GM12878 (cell line): ENCODE measurements at regions not wholly inside any gene's neighbourhood (a gene's known extent, or its start where the extent isn't known, plus 50 kb on each side); places are given as distances from the start of the nearest gene placed in this dataset.

Source experiments
- ATAC-seq: fragments of 200-7000 bp; cut with Tn5 transposase; 3 replicates; pipeline ENCODE4 v1.9.1; 2020; ENCODE audit warnings: mild to moderate bottlenecking, moderate library complexity
- BruUV-seq: library from RNA; stranded (reverse); fragments of 400-500 nt; replicated peaks from 2 replicates; lab custom pipeline; 2021; lab: Mats Ljungman, UMichigan
- CTCF ChIA-PET: fragments of 300-600 bp; sonication (Branson Sonifier 250); formaldehyde crosslinking; extraction: SDS; loops from one replicate; lab custom pipeline; 2021; ENCODE audit warnings: inconsistent platforms; lab: Yijun Ruan, JAX
- POLR2A ChIA-PET: fragments of 350-600 bp; formaldehyde crosslinking; extraction: SDS; loops from one replicate; lab custom pipeline; 2021; ENCODE audit warnings: inconsistent platforms; lab: Charles Lee
- RAD21 ChIA-PET: fragments of 300-600 bp; sonication (Branson Sonifier 250); formaldehyde crosslinking; loops from one replicate; lab custom pipeline; 2023; ENCODE audit warnings: antibody characterized with exemption; ENCODE audit not compliant: unreplicated experiment; lab: Charles Lee
- SMC1A ChIA-PET: fragments of 300-600 bp; sonication (Branson Sonifier 250); formaldehyde crosslinking; loops from one replicate; lab custom pipeline; 2023; ENCODE audit not compliant: unreplicated experiment, uncharacterized antibody; lab: Charles Lee
- DNase-seq: peaks from one replicate; pipeline ENCODE4 v3.0.0-alpha.2; 2011; ENCODE audit warnings: low read depth, low spot score
- FAIRE-seq: peaks from 3 replicates; lab custom pipeline; 2011; peaks lifted over from hg19 to GRCh38; lab: Jason Lieb, UNC
- H2AFZ ChIP-seq: 2 replicates; pipeline ENCODE4 v1.6.0; 2011; ENCODE audit warnings: low read depth, low read length, control low read depth; ENCODE audit not compliant: control insufficient read depth
- H3K27ac ChIP-seq: 2 replicates; pipeline ENCODE4 v1.5.1; 2011; ENCODE audit warnings: control low read depth; ENCODE audit not compliant: control insufficient read depth, insufficient read depth
- H3K27me3 ChIP-seq, 2 experiments: replicated peaks in 1 of 2; 2 replicates each; pipeline versions ENCODE4 v1.6.0 to v1.6.1; 2011; ENCODE audit warnings: low read length in 1 of 2; ENCODE audit not compliant: control insufficient read depth in 2 of 2, insufficient read depth in 2 of 2
- H3K36me3 ChIP-seq, 2 experiments: 2 replicates each; pipeline ENCODE4 v1.5.1; 2011; ENCODE audit warnings: low read length in 1 of 2; ENCODE audit not compliant: control insufficient read depth in 2 of 2, insufficient read depth in 2 of 2
- H3K4me1 ChIP-seq: 2 replicates; pipeline ENCODE4 v1.6.1; 2011; ENCODE audit warnings: mild to moderate bottlenecking, low read length, moderate library complexity, mixed read lengths; ENCODE audit not compliant: control insufficient read depth, insufficient read depth
- H3K4me2 ChIP-seq: 2 replicates; pipeline ENCODE4 v1.6.0; 2011; ENCODE audit warnings: control low read depth; ENCODE audit not compliant: control insufficient read depth, insufficient read depth
- H3K4me3 ChIP-seq: fragments of 200-600 bp; sonication (generic); 2 replicates; pipeline ENCODE4 v1.5.1; 2016
- H3K79me2 ChIP-seq: 2 replicates; pipeline ENCODE4 v1.6.0; 2011; ENCODE audit warnings: low read length; ENCODE audit not compliant: control insufficient read depth, insufficient read depth
- H3K9ac ChIP-seq: 2 replicates; pipeline ENCODE4 v1.8.0; 2011; ENCODE audit warnings: low read length, control low read depth, mixed read lengths; ENCODE audit not compliant: control insufficient read depth, insufficient read depth
- H3K9me3 ChIP-seq: replicated peaks from 3 replicates; pipeline ENCODE4 v1.5.1; 2011; ENCODE audit warnings: mild to moderate bottlenecking, low read length; ENCODE audit not compliant: control insufficient read depth, insufficient read depth
- H4K20me1 ChIP-seq: 2 replicates; pipeline ENCODE4 v1.6.0; 2011; ENCODE audit not compliant: control insufficient read depth, insufficient read depth
- ASH2L ChIP-seq: fragments of 300-600, 200-600 bp; sonication (generic); IDR thresholded peaks from 2 replicates; pipeline ENCODE4 v1.6.1; 2017; ENCODE audit warnings: low read depth, mild to moderate bottlenecking, borderline replicate concordance
- ATF3 ChIP-seq: IDR thresholded peaks from 2 replicates; pipeline ENCODE4 v1.6.1; 2011; ENCODE audit warnings: low read depth, mild to moderate bottlenecking, low read length, moderate library complexity, borderline replicate concordance; ENCODE audit errors: extremely low read depth
- ATF7 ChIP-seq: fragments of 450-650 bp; IDR thresholded peaks from 2 replicates; pipeline ENCODE4 v1.6.1; 2016; ENCODE audit warnings: low read depth, mild to moderate bottlenecking
- BACH1 ChIP-seq: fragments of 450-650 bp; IDR thresholded peaks from 2 replicates; pipeline ENCODE4 v1.6.1; 2017; ENCODE audit warnings: mild to moderate bottlenecking, borderline replicate concordance
- CHD4 ChIP-seq: fragments of 200-600 bp; sonication (generic); IDR thresholded peaks from 2 replicates; pipeline ENCODE4 v1.6.1; 2016; ENCODE audit warnings: mild to moderate bottlenecking
- HDAC6 ChIP-seq: fragments of 200-600 bp; sonication (generic); IDR thresholded peaks from one replicate; pipeline ENCODE4 v1.8.0; 2017; ENCODE audit warnings: antibody characterized with exemption; ENCODE audit not compliant: unreplicated experiment
- KAT2A ChIP-seq: conservative IDR thresholded peaks from 2 replicates; pipeline ENCODE4 v1.6.1; 2011; ENCODE audit warnings: low read depth, low read length; ENCODE audit not compliant: control insufficient read depth
- MEF2B ChIP-seq: fragments of 450-650 bp; IDR thresholded peaks from 2 replicates; pipeline ENCODE4 v1.6.1; 2018; ENCODE audit warnings: mild to moderate bottlenecking, moderate library complexity; ENCODE audit not compliant: partially characterized antibody, poor library complexity, severe bottlenecking
- NR2C1 ChIP-seq: fragments of 450-650 bp; IDR thresholded peaks from 2 replicates; pipeline ENCODE4 v1.6.1; 2017; ENCODE audit warnings: antibody characterized with exemption, mild to moderate bottlenecking, moderate library complexity
- PBX3 ChIP-seq: IDR thresholded peaks from 2 replicates; pipeline ENCODE4 v1.6.1; 2011; ENCODE audit warnings: mild to moderate bottlenecking, low read depth, low read length, moderate library complexity; ENCODE audit not compliant: insufficient replicate concordance
- PML ChIP-seq: IDR thresholded peaks from 2 replicates; pipeline ENCODE4 v1.6.1; 2012; ENCODE audit warnings: low read length, inconsistent platforms
- RFX5 ChIP-seq: IDR thresholded peaks from 2 replicates; pipeline ENCODE4 v1.6.1; 2011; ENCODE audit warnings: low read depth, low read length, improper control_type of control experiment
- STAT1 ChIP-seq: fragments of 450-650 bp; conservative IDR thresholded peaks from 2 replicates; pipeline ENCODE4 v1.6.1; 2014; ENCODE audit warnings: antibody characterized with exemption, mild to moderate bottlenecking
- TBL1XR1 ChIP-seq: IDR thresholded peaks from 2 replicates; pipeline ENCODE4 v1.6.1; 2012; ENCODE audit warnings: low read depth, low read length, improper control_type of control experiment
- WGBS: methylation state at CpG from one replicate; pipeline ENCODE4 v1.1.6; 2016; ENCODE audit warnings: low lambda C conversion rate; ENCODE audit not compliant: insufficient replicate concordance, insufficient coverage; ENCODE audit errors: missing lambda C conversion rate; 5-methylcytosine and 5-hydroxymethylcytosine counted together
- in situ Hi-C: fragments of 300-500 bp; cut with MboI; formaldehyde crosslinking; loops from 9 replicates; pipeline ENCODE4 v1.14.3; 2018; ENCODE audit warnings: mixed read lengths
- intact Hi-C: fragments of 100-400 bp; cut with micrococcal nuclease; formaldehyde crosslinking; loops from one replicate; pipeline ENCODE4 v1.14.2; 2022; ENCODE audit not compliant: unreplicated experiment
- TF ChIP-seq, protein P1 (sequence below): IDR thresholded peaks from 2 replicates; pipeline ENCODE4 v1.6.1; 2011; ENCODE audit warnings: borderline replicate concordance, low read depth, mild to moderate bottlenecking, moderate library complexity, mixed read lengths, low read length; ENCODE audit not compliant: insufficient read depth; ENCODE audit errors: extremely low read length

DNA sequence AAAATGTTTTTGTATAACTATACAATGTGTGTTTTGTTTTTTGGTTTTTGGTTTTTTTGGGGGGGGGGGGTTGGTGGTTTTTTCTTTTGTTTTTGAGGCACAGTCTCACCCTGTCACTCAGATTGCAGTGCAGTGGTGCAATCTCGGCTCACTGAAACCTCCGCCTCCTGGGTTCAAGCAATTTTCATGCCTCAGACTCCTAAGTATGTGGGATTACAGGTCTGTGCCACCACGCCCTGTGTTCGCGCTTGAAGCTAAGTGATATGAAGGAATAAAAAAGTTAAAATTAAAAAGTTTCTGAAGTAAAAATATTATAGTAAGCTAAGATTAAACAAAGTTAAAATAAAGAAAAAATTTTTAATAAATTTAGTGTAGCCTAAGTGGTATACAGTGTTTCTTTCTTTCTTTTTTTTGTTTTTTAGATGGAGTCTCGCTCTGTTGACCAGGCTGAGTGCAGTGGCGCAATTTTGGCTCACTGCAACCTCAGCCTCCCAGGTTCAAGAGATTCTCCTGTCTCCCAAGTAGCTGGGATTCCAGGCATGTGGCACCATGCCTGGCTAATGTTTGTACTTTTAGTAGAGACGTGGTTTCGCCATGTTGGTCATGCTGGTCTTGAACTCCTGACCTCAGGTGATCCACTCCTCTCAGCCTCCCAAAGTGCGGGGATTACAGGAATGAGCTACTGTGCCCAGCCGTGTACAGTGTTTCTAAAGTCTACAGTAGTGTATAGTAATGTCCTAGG, 53.9 kb upstream of the TEX55 start:
- no peak for FAIRE-seq
- no peak for TF ChIP-seq CHD4
- TF ChIP-seq KAT2A, result no peak
- no peak for TF ChIP-seq STAT1
- TF ChIP-seq ASH2L, result no peak
- TF ChIP-seq, all 136 proteins: peak for 0
- Histone ChIP-seq H4K20me1 (no peaks in the 10 kb centered on the region), H3K9ac (no peak overlapping the region), H3K27ac (no peak overlapping the region), H3K79me2 (no peaks in the 10 kb centered on the region), H3K9me3 (no peaks in the 10 kb centered on the region), H2AFZ (no peak overlapping the region), H3K4me3 (no peak overlapping the region), H3K4me2 (no peak overlapping the region), H3K4me1 (no peaks in the 10 kb centered on the region), H3K36me3 (no peaks in the 10 kb centered on the region), H3K27me3 (no peaks in the 10 kb centered on the region)
- ATAC-seq, result no peak
- intact Hi-C loops, result no loop called here
- CTCF ChIA-PET, result interaction anchor here (1.3 to 1.6 kb wide), 2 partner anchors 11 to 208 kb away, joined by 3 to 6 read pairs; no protein-coding TSS in a partner anchor
- DNase-seq, result no peak
- POLR2A ChIA-PET, result no interaction called here
- RAD21 ChIA-PET, result interaction anchor here (0.7 kb wide), 1 partner anchor 208 kb away, joined by 3 read pairs; no protein-coding TSS in a partner anchor
- in situ Hi-C loops, result no loop called here
- BruUV-seq, result no TSS peak
- SMC1A ChIA-PET, result interaction anchor here (8.3 kb wide), 1 partner anchor 208 kb away, joined by 88 read pairs; no protein-coding TSS in a partner anchor
- 45% methylated on average over 11 of the region's 11 CpGs for WGBS

DNA sequence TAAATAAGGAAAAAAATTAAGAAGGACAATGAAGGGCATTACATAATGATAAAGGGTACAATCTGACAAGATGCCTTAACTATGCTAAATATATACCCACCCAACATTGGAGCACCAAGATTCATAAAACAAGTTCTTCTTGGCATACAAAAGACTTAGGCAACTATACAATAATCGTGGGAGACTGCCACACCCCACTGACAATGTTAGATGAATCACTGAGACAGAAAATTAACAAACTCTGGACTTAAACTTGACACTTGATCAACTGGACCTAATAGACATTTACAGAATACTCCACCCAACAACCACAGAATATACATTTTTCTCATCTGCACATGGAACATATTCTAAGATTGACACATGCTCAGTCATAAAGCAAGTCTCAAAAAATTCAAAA, 53.2 kb upstream of the IGSF11 start:
- CTCF ChIA-PET, result interaction anchor here (2.7 kb wide), 1 partner anchor 205 kb away, joined by 15 read pairs; no protein-coding TSS in a partner anchor
- DNase-seq (no peak), FAIRE-seq (no peak), ATAC-seq (no peak)
- H3K4me3 ChIP-seq, result no peak overlapping the region
- BruUV-seq, result no TSS peak
- H3K27me3 ChIP-seq, result no peaks in the 10 kb centered on the region; a peak in 1 of 4 replicates
- no peaks in the 10 kb centered on the region for H3K79me2 ChIP-seq
- H3K36me3 ChIP-seq, result no peaks in the 10 kb centered on the region
- SMC1A ChIA-PET, result no interaction called here
- no peaks in the 10 kb centered on the region for H3K9me3 ChIP-seq
- no peaks in the 10 kb centered on the region for H3K4me1 ChIP-seq
- no peak overlapping the region for H3K4me2 ChIP-seq
- H2AFZ ChIP-seq, result no peak overlapping the region
- no peaks in the 10 kb centered on the region for H4K20me1 ChIP-seq
- RAD21 ChIA-PET, result no interaction called here
- in situ Hi-C loops (no loop called here), intact Hi-C loops (no loop called here)
- no peak overlapping the region for H3K9ac ChIP-seq
- POLR2A ChIA-PET, result no interaction called here
- 0% methylated on average over 1 of the region's 1 CpG for WGBS
- no peak overlapping the region for H3K27ac ChIP-seq
- TF ChIP-seq HDAC6, result no peak
- no peak for TF ChIP-seq ATF7
- no peak for TF ChIP-seq NR2C1
- TF ChIP-seq, protein P1, sequence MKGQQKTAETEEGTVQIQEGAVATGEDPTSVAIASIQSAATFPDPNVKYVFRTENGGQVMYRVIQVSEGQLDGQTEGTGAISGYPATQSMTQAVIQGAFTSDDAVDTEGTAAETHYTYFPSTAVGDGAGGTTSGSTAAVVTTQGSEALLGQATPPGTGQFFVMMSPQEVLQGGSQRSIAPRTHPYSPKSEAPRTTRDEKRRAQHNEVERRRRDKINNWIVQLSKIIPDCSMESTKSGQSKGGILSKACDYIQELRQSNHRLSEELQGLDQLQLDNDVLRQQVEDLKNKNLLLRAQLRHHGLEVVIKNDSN, result no peak
- no peak for TF ChIP-seq ATF3
- no peak for TF ChIP-seq MEF2B
- no peak for TF ChIP-seq PML
- TF ChIP-seq BACH1, result no peak
- TF ChIP-seq RFX5, result no peak
- no peak for TF ChIP-seq PBX3
- TF ChIP-seq TBL1XR1, result no peak
